ENCODE measurements at regions not wholly inside any gene's neighbourhood (a gene's known extent, or its start where the extent isn't known, plus 50 kb on each side); places are given as distances from the start of the nearest gene placed in this dataset.
"Not testable (repeated sequence)": the region's sequence is repeated elsewhere in the genome, so short reads cannot be mapped to it uniquely, and the experiment has no call there.

DNA sequence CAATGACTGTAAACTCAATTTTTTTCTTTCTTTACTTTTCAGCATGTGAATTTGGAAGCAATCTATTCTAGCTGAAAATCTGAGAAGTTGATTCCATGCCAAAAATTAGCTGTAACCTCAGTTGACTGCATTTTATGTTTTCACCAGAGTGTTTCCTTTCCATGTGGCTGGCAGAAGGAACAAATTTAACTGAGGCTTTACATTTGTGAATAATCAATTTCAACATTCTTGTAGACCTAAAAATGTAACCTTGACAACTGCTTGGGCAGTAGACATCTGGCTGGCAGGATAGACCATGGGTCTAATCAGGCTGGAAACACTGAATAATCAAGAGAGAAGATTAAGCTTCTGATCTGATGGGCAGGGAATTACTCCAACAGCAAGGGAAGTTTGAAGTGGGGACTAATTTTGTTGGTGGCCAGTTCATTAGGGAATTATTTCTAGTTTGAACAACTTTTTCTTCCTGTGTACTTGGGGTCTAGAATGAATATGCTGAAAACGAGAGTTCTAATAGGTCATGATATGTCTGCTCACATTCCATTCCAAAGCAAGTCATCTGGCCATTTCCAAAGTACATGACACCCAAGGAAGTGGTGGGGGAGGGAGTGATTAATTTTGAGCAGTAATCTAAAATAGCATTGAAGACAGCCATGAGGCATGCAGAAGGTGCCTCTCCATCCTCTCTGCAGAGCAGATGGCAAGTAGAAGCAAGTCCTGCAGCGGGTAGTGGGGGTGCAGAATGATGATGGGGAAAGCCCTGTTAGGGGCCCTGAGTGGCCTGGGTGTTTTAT lies 68.2 kb downstream of the ATP23 start:
- DNase-seq, result no peak

DNA sequence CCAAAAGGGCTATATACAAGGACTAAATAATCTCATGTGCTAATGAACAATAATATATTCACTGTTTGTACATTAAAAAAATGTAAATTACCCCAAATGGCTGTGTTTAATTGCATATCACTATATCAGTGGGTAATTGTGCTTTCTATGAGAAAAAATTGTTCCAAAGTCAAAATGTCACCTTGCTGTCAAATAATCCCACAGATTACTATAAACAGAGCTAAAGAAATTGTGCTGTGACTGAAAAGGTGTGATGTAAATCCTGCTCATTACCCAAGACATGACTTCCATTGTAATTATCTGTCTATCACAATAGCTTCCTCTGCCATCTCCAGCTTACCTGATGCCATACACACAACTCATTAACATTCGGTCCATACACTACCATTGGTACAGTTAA lies 70.3 kb downstream of the ATP23 start:
- no peak for DNase-seq

DNA sequence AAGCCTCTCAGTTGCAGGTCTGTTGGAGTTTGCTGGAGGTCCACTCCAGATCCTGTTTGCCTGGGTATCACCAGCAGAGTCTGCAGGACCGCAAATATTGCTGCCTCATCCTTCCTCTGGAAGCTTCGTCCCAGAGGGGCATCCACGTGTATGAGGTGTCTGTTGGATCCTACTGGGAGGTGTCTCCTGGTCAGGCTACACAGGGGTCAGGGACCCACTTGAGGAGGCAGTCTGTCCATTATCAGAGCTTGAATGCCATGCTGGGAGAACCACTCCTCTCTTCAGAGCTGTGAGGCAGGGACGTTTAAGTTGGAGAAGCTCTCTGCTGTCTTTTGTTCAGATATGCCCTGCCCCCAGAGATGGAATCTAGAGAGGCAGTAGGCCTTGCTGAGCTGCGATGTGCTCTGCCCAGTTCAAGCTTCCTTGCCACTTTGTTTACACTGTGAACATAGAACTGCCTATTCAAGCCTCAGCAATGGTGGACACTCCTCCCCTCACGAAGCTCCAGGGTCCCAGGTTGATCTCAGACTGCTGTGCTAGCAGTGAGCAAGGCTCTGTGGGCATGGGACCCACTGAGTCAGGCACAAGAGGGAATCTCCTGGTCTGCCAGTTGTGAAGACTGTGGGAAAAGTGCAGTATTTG lies 81.1 kb downstream of the ATP23 start:
- not testable (repeated sequence) for DNase-seq

DNA sequence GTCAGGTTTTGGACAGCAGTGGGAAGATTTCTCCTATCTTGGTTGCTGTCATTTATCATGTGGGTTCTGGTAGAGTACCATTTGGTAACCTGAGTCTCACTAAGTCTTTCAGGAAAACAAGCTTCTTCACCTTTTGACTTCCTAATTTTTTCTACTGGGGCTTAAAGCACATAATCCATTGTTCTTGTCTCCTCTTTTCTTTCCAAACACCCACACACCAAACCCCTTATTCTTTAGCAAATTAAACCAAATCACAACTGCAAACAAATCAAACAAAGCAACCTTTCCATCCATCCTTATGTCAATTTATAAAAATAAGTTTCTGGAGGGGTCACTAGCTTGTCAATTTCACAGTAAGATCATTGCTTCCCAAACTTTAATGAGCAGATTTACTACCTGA lies 84.1 kb downstream of the ATP23 start:
- no peak for DNase-seq

DNA sequence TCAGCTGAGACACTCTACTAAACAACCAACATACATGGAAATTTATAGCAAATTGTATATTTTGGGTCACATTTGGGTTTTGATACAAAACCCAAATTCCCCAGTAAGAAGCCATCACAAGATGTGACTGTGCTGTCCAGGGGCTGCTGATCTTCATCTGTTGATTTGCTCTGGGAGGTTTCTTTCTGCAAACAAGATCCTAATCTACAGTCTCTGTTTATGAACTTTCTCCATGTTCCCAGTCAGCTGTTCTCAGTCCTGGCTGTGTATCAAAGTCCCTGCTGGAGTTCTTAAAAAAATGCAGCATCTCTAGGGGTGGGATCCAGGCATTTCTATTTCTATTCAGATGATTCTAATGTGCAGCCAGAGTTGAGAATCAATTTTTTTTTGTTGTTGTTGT lies 85.1 kb downstream of the ATP23 start:
- DNase-seq, result no peak

DNA sequence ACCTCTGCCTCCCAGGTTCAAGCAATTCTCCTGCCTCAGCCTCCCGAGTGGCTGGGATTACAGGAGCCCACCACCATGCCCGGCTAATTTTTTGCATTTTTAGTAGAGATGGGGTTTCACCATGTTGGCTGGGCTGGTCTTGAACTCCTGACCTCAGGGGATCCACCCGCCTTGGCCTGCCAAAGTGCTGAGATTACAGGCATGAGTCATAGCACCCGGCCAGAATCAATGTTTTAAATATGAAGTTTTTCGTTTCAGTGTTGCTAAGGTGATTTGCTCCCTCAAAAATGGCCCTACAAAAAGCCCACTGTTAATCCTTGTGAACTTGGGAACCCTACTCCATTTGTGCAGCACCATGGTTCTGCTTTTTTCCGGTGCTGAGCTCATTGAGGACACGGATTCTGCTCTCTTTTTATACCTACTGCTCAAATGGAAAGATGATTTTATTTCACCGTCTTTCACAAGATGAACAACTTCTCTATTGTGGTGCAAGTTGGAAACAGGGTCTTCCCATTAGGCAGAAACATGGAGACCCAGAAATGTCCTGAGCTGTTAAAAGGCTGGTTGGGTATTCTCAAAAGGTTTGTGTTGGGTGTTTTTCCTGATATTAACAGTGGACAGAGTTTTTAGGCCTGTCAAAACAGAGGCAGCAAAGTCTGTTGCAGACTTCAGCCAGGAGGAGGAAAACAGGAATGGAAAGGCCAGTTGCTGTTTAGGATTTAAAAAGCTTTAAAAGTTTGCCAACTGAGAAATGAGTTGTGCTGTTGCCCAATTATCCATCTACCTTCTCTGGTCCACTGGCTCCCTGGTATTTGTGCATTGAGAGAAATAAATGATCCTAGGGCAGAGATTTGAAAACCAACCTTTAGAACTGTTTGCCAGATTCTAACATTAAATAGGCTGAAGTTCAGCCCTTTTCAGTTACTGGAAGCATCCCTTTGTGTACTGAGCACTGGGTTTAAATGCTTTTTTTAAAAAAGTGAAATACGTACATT lies 85.8 kb downstream of the ATP23 start:
- no peak for DNase-seq

DNA sequence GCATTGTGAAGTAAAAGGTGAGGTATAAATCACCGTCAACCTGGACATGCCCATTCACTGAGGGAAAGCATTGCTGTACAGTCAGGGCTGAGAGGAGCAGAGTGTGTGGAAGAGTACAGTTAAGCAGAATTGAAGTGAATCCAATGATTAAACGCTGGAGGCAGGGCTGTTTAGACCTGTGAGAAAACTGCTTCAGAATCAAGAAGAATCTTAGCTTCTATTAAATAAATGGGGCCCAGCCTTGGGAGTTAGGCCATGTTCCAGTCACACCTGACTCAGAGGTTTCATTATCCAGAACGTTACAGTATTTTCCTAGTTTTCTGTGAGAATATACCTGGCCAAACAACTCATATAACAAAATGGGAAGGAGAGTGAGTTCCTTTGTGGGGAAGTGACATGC lies 86.9 kb downstream of the ATP23 start:
- no peak for DNase-seq

DNA sequence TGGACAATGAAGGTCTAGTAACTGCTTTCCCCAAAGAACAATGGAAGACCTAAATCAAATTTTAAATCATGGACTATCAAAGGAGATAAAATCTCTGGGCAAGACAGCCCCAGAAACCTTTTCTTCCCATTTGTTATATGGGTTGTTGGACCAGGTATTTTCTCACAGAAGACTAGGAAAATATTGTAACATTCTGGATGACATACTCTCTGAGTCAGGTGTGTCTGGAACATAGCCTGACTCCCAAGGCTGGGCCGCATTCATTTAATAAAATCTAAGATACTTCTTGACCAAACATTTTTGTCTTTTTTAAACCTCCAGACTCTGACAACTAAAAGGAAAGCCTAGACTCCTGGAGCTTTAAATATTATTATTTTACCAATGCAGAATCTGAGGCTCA lies 87.9 kb downstream of the ATP23 start:
- DNase-seq, result no peak

DNA sequence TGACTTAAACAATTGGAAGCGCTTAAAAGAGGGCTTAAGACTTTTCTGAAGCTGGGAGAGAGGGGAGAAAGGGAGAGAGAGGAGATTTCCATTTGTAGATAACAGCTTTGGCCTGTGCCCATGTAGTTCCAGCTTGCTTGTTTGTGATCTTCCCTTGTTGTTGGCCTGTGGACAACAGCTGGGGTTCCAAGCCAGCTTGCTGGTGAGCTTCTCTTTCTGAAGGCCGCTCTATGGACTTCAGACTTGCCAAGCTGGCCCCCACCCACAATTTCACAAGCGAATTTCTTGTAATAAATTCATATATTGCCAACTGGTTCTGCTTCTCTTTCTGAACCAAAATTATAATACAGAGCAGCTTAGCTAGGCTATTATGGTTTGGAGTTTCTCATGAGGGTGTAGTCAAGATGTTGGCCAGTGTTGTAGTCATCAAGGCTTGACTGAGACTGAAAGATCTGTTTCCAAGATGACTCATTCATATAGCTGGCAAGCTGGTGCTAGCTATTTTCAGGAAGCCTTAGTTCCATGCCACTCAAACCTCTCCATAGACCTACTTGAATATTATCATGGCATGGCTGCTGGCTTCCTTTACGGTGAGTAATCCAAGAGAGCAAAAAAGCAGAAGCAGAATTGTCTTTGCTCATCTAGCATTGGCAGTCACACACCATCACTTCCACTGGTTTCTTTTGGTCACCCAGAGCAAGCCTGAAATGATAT lies 89.4 kb downstream of the ATP23 start:
- DNase-seq, result no peak

DNA sequence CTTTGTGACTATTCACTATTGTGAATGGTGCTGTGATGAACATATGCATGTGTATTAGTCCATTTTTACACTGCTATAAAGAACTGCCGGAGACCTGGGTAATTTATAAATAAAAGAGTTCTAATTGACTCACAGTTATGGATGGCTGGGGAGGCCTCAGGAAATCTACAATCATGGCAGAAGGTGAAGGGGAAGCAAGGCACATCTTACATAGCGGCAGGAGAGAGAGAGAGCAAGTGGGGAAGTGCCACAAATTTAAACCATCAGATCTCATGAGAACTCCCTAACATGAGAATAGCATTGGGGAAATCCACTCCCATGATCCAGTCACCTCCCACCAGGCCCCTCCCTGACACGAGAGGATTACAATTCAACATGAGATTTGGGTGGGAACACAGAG lies 90.8 kb downstream of the ATP23 start:
- no peak for DNase-seq

DNA sequence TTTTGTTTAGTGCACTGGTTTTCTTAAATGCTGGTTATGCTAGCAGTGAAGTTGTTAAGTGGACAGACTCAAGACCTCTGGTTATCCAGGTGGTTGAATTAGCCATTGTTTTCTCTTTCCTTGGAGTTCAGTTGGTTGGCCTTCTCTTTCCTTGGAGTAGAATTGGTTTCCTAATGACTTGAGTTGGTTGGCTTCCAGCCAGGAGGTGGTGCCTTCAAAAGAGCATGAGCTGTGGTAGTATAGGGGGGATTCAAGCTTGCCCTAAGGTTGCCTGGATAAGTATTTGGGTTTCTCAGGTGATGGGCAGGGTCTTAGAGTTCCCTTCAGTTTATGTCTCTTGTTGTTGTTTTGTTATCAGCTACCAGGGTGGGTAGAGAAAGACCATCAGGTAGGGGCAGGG lies 92.5 kb downstream of the ATP23 start:
- DNase-seq, result no peak

DNA sequence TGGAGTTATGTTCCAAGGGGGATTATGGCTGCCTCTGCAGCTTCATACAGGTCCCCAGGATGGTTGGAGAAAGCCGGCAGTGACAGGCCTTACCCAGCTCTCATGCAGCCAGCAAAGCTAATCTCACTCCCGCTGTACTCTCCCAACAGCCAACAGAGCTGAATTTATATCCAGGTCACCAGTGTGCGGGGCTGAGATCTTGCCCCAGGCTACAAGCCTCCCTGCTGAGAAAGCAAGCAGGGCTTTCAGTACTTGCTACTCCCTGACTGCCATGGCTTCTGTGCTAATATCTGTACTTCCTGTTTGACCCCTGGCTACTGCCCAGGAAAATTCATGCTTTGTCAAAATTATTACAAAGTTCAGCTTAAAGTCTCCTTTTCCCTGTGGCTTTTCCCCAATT lies 92.9 kb downstream of the ATP23 start:
- DNase-seq, result no peak

DNA sequence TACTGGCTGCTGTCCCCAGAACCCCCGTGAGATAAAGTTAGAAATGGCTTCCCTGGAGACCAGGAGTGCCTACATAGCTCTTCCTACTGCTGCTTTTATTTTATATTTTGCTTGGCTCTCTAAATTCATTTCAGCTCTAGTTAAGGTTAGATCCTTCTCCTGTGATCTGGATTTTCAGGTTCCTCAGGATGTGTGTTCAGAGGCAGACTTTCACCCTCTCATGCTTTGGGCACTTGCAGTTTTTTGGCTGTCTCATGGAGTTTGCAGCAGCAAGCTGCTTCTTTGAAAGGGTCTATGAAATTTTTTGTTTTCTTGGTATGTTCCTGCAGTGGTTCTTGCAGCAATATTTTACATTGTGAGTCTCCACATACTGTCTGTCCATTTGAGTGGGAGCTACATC lies 93.3 kb downstream of the ATP23 start:
- no peak for DNase-seq

DNA sequence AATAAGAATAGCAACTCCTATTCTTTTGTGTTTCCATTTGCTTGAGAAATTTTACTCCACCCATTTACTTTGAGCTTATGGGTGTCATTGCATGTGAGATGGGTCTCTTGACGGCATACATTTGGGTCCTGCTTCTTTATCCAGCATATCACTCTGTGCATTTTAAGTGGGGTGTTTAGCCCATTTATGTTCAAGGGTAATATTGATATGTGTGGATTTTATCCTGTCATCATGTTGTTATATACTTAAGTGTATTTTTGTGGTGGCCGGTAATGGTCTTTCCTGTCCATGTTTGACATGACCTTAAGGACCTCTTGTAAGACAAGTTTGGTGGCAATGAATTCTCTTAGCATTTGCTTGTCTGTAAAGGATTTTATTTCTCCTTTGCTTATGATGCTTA lies 100.1 kb downstream of the ATP23 start:
- no peak for DNase-seq

DNA sequence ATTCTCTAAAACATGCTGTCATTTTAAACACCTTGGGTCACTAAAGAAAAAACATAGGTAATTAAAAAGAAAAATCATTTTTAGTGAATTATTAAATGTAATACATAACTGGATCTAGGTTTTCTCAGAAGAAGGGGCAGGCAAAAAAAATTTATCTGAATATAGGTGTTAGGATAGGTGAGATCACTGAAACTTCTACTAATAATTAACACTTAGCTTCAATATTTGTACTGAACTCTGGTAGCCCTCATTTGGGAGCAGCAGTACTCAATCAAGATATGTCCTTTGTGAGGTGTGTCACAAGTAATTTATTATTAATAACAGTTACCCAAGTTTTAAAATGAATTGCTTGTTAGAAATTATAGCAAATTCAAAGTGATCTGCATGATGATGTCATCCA lies 103.6 kb downstream of the ATP23 start:
- DNase-seq, result no peak

DNA sequence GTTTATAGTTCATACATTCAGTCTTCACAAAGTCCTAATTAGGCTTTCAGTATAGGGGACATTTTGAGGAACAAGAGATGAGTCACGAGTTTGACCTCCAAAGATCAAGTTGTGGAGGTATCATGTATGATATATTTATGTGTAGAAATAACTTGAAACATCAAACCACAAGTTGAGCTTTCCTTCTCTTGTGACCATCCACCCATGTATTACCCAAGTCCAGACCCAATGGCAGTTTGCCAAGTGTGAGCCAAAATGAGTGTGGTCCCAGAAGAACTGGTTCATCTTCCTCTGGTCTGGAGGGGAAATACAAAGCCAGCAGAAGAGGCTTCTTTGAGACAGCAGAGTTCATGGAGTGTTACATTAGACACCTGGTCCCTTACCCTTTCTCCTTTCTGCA lies 104.9 kb downstream of the ATP23 start:
- DNase-seq, result no peak

DNA sequence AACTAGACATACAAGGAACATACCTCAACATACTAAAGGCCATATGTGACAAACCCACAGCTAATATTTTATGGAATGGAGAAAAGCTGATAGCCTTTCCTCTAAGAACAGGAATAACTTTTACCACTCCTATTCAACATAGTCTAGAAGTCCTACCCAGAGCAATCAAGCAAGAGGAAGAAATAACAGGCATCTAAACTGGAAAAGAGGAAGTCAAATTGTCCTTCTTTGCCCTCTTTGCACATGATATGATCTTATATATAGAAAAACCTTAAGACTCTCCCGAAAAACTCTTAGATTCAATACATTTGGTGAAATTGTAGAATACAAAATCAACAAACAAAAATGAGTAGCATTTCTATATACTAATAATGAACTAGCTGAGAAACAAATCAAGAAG lies 110.0 kb downstream of the ATP23 start:
- no peak for DNase-seq

DNA sequence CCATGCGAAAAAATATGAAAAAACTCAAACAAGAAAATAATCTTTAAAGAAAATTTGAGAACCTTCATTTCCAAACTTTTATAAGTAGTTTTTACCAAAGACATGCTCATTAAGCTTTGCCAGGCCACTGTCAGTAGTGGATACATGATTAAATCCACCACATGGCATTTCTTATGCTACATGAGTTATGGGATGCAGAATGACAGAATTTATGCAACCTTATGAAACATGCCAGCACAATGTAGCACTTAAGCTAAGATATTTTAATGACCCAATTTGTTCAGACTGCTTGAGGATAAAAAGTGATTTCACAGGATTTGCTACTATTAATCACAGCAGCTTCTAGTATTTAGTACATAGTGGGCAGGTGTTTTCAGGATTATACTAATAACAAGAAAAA lies 123.3 kb downstream of the ATP23 start:
- no peak for DNase-seq

DNA sequence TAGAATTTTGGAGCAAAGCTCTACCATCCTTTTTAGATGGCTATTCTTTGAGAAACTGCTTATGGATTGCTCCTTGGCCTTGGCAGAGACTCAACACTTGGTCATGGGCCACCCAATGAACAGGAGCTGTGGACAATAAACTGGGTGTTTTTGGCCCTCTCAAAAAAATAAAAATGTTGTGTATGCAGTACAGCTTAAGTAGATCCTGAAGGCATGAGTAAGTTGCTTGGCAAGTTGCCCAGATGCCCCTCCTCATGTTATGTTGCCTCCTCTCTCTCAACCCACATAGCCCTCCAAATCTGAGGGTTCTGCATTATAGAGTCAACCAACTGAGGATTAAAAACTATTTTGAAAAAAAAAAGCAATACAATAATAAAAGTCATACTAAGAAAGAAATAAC lies 124.9 kb downstream of the ATP23 start:
- DNase-seq, result no peak

DNA sequence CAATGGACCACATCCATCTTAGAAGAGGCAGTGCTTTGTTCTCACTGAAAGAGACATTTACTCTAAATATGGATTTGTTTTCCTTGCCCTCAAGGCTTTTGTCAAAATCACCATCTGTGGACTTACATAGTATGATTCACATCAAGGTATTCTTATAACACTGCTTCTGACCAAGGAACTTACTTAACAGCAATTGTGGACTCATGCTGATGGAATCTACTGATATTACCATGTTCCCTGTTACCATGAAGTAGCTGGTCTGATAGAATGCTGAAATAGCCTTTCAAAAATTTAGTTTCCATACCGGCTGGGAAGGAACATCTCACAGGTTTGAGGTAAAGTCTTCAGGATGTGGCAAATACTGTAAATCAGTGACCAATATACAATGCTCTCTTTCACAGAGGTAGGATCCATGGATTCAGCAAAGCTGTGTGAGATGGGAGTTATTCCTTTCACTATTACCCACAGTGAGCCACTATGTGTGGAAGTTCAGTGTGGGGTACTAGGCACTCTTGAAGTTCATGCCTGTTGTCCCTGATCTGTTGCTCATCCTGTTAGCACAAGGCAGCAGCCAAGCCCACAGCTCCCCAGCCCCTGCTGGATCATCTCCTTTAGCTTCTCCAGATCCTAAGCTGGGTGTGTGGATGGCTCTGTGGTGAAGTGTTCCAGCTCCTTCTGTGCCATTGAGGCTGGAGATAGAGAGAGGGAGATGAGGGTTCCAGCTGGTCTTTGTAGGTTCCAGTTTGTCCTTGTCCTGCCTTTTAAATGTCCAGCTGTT lies 126.4 kb downstream of the ATP23 start:
- no peak for DNase-seq

DNA sequence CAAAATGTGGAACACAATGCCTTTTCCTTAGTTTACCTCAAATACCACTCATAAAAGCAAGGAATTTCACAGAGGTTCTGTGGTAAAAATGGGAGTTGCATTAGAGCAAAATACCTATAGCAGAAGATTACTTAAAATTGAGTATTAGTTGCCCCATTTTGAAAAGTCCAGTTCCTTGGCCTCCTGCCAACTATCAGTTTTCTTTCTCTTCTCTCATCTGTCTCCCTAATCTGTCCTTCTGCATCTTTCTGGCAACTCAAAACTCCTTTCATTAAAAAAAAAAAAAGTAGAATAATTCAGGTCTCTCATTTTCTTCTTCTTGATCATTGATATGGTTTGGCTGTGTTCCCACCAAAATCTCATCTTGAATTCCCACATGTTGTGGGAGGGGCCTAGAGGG lies 127.3 kb downstream of the ATP23 start:
- no peak for DNase-seq
